Breast epithelium (tissue), 3 donors: ENCODE measurements at regions not wholly inside any gene's neighbourhood (a gene's known extent, or its start where the extent isn't known, plus 50 kb on each side); places are given as distances from the start of the nearest gene placed in this dataset.

ENCODE experiments used
- POLR2A ChIP-seq: fragments of 450-650 bp; IDR thresholded peaks from one replicate; pipeline ENCODE4 v1.6.1; 2016; ENCODE audit warnings: antibody characterized with exemption, mild to moderate bottlenecking, moderate library complexity
- TF ChIP-seq, protein P1 (sequence below), 3 donors: fragments of 450-650 bp; IDR thresholded peaks; one replicate each; pipeline ENCODE4 v1.5.1; 2016 to 2017; ENCODE audit warnings: antibody characterized with exemption in 3 of 3, mild to moderate bottlenecking in 3 of 3, moderate library complexity in 3 of 3

DNA sequence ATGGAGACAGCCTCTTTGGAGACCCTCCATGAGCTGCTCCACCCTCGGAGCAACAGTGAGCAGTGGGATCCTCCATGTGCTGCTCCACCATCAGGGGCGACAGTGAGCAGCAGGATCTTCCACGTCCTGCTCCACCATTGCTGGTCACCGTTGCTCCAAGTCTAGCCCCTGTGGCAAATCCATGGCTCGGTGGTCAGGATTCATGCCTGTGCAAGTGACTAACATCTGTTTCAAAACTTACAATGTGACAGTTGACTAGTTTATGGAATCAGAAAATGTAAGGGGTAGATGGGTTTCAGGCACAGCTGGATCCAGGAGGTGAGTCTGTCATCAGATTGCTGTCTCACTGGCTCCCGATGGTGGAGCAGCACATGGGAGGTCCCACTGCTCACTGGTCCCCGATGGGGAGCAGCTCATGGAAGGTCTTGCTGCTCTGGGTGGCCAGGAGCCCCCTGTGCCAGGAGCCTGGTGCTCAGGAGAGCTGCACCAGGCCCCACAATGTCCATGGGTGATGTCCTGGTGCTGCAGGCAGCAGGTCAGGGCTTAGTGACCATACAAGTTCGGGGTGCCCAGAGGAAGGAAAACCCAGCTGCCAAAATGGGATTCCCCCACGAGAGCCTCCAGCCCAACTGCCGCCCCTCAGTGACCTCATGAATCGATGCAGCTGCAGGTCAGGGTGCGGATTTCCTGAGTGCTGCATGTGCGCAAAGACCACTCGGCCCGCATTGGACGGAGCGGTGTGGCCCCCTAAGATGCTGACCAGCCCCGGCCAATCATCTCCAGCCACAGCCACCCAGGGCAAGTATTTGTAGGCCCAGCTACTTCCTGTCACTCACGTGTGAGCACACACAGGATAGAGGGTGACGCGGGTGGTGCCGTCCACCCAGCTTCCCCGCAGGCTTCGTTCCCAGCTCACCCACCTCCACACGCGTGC lies 116.5 kb upstream of the OTOS start:
- no peak for TF ChIP-seq POLR2A
- TF ChIP-seq, protein P1, sequence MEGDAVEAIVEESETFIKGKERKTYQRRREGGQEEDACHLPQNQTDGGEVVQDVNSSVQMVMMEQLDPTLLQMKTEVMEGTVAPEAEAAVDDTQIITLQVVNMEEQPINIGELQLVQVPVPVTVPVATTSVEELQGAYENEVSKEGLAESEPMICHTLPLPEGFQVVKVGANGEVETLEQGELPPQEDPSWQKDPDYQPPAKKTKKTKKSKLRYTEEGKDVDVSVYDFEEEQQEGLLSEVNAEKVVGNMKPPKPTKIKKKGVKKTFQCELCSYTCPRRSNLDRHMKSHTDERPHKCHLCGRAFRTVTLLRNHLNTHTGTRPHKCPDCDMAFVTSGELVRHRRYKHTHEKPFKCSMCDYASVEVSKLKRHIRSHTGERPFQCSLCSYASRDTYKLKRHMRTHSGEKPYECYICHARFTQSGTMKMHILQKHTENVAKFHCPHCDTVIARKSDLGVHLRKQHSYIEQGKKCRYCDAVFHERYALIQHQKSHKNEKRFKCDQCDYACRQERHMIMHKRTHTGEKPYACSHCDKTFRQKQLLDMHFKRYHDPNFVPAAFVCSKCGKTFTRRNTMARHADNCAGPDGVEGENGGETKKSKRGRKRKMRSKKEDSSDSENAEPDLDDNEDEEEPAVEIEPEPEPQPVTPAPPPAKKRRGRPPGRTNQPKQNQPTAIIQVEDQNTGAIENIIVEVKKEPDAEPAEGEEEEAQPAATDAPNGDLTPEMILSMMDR (IDR thresholded peaks at IDR 0.05), result no peak
